GM20000 (cell line): ENCODE measurements at regions not wholly inside any gene's neighbourhood (a gene's known extent, or its start where the extent isn't known, plus 50 kb on each side); places are given as distances from the start of the nearest gene placed in this dataset.

Experiments
- DNase-seq: peaks from one replicate; pipeline ENCODE4 v3.0.0; 2012; ENCODE audit warnings: low spot score
- CTCF ChIP-seq: IDR thresholded peaks from 2 replicates; pipeline ENCODE4 v1.5.1; 2012; ENCODE audit warnings: mild to moderate bottlenecking, control low read depth; ENCODE audit errors: extremely low read depth, missing control alignments

DNA sequence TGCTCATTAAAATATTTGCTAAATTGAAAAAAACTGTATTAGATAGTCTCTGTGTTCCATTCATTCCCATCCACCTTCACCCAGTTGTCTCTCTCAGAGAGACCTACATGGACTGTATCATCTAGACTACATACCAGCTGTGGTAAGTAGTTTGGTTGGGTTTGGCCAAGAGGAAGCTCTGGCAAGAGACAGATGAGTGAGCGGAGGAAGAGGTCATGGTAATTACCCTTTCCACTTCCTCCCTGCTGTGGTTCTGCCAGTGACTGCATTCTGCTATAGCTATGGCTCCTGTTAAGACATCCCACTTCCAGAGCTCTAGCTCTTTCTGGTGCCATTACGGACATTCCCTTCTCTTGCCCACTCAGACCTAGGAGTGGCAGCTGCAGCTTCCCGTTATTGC, 239.0 kb upstream of the MID1 start:
- no peak for TF ChIP-seq CTCF
- DNase-seq, result no peak

DNA sequence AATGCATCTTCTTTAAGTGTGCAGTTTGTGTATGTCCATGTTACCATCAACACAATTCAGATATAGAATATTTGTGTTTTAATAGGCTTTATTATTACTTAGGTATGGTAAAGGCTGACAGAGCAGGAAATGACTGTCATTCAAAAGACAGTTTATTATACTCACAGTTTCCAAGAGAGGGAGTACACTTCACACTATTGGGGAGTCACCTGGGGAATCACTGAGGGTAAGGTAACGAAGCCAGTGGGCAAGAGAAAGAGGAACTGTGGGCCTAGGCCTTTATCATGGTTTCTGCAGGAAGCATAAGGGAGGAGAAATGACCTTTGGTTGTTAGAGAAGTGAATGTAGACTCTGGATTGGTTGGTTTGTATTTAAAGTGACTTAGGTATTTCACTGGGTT, 235.1 kb upstream of the HCCS start:
- peak; percentile 2 for DNase-seq
- TF ChIP-seq CTCF, result no peak

GRCh38 chrX:10882484-10882883, 228.6 kb upstream of the HCCS start:
- no peak for TF ChIP-seq CTCF
- no peak for DNase-seq

GRCh38 chrX:10884246-10884645, 226.9 kb upstream of the HCCS start:
- DNase-seq, result no peak
- no peak for TF ChIP-seq CTCF

- no peak for DNase-seq
- no peak for TF ChIP-seq CTCF
Observed at GRCh38 chrX:10892621-10893225, 218.4 kb upstream of the HCCS start.

DNA sequence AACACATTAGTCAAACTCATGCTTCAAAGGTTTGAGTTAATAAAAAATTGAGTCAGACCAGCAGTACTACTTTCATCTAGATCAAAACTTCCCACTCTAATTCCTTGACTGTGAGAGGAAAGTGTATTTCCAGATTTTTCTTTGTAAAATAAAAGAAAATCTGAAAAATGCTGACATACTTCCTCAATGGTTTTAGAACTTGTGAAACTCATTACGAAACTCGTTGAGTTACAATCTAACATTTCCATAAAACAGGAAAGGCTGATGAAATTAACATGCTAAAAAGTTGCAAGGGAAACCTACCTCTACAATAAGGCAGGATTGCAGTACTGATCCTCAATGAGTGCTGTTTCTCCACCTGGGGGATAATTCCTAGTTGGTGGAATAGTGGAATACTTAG, 217.8 kb upstream of the HCCS start:
- no peak for DNase-seq

DNA sequence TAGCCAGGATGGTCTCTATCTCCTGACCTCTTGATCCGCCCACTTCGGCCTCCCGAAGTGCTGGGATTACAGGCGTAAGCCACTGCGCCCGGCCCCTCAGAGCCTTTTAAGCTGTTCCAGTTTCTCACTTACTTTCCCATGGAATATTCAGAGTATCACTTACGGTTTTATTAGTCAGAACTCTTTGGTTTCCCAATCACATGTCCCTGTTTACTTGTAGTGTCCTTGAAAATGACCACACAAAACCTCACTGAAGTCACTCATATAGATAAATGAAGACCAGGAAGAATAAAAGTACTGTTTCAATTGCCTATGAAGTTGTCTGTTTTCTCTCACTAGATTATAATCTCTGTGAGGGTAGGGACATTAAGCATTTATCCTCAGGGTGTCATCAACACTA, 217.2 kb upstream of the HCCS start:
- DNase-seq, result no peak
- no peak for TF ChIP-seq CTCF

More for the DNA sequence above, 217.8 kb upstream of the HCCS start:
- no peak for TF ChIP-seq CTCF
